Gastroesophageal sphincter (tissue), 3 donors: ENCODE measurements at regions not wholly inside any gene's neighbourhood (a gene's known extent, or its start where the extent isn't known, plus 50 kb on each side); places are given as distances from the start of the nearest gene placed in this dataset.

Experiments used
- POLR2A ChIP-seq, 2 donors: fragments of 450-650 bp; IDR thresholded peaks; one replicate each; pipeline ENCODE4 v1.6.1; 2017; ENCODE audit warnings: antibody characterized with exemption in 2 of 2, mild to moderate bottlenecking in 2 of 2, moderate library complexity in 1 of 2
- POLR2AphosphoS5 ChIP-seq: sonication (generic); formaldehyde crosslinking; IDR thresholded peaks from one replicate; pipeline ENCODE4 v1.6.1; 2017; ENCODE audit warnings: antibody characterized with exemption
- TF ChIP-seq, protein P1 (sequence below), 4 experiments: fragments of 200-600 bp in 2 of 4; fragments of 450-650 bp in 2 of 4; sonication (generic) in 1 of 4; IDR thresholded peaks; one replicate each; pipeline ENCODE4 v1.5.1; 2017 to 2019; ENCODE audit warnings: antibody characterized with exemption in 4 of 4, mild to moderate bottlenecking in 2 of 4, moderate library complexity in 2 of 4

GRCh38 chr9:105079457-105079856 is 151.5 kb upstream of the ABCA1 start:
- TF ChIP-seq, protein P1, sequence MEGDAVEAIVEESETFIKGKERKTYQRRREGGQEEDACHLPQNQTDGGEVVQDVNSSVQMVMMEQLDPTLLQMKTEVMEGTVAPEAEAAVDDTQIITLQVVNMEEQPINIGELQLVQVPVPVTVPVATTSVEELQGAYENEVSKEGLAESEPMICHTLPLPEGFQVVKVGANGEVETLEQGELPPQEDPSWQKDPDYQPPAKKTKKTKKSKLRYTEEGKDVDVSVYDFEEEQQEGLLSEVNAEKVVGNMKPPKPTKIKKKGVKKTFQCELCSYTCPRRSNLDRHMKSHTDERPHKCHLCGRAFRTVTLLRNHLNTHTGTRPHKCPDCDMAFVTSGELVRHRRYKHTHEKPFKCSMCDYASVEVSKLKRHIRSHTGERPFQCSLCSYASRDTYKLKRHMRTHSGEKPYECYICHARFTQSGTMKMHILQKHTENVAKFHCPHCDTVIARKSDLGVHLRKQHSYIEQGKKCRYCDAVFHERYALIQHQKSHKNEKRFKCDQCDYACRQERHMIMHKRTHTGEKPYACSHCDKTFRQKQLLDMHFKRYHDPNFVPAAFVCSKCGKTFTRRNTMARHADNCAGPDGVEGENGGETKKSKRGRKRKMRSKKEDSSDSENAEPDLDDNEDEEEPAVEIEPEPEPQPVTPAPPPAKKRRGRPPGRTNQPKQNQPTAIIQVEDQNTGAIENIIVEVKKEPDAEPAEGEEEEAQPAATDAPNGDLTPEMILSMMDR (IDR thresholded peaks at IDR 0.05) = no peak
- TF ChIP-seq POLR2AphosphoS5 (no peak), POLR2A (IDR thresholded peaks at IDR 0.05) (no peak)
